ENCODE measurements at regions not wholly inside any gene's neighbourhood (a gene's known extent, or its start where the extent isn't known, plus 50 kb on each side); places are given as distances from the start of the nearest gene placed in this dataset.

DNA sequence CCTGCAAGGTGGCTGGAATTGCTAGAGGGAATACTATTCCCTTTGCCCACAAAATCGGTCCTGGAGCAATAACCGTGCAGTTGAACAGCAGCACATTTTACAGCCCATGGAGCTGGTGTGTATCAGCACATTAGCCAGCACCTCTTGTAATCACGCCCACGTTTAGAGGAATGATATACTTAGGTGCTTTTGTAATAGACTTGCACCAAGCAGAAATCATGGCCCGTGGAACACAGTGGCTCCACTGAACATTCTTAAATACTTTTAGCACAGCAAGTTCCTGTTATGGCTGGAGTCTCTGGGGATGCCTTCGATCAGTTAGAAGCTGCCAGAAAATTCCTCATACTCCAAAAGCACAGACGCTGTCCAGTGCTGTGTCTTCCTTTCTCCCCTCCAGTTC lies 218.1 kb upstream of the FAM78B start:
- H3K4me1 ChIP-seq (ENCODE audit: control insufficient read depth, insufficient read depth, low read length): no peaks in the 10 kb centered on the region
- CTCF ChIA-PET: no interaction called here
- POLR2A ChIA-PET: no interaction called here
- no peaks in the 10 kb centered on the region for H3K9me3 ChIP-seq (ENCODE audit: control insufficient read depth, insufficient read depth, low read depth, low read length)
- TF ChIP-seq HOXA7 (CRISPR knock-in tag; IDR thresholded peaks at IDR 0.05; ENCODE audit: borderline replicate concordance): no peak
- no peak for TF ChIP-seq ZNF16 (tag by site-specific recombination; IDR thresholded peaks at IDR 0.05; ENCODE audit: low read depth)
- TF ChIP-seq ZNF473 (tag by site-specific recombination; IDR thresholded peaks at IDR 0.05): no peak
- no peak for TF ChIP-seq INSM2 (tag by site-specific recombination; IDR thresholded peaks at IDR 0.05)
- TF ChIP-seq KLF8 (tag by site-specific recombination; IDR thresholded peaks at IDR 0.05): no peak
- no peak for TF ChIP-seq ZNF785 (tag by site-specific recombination; IDR thresholded peaks at IDR 0.05)
- no peak for TF ChIP-seq ZFP37 (tag by site-specific recombination; IDR thresholded peaks at IDR 0.05)
- TF ChIP-seq ZNF843 (tag by site-specific recombination; IDR thresholded peaks at IDR 0.05): no peak
- TF ChIP-seq, protein P1, sequence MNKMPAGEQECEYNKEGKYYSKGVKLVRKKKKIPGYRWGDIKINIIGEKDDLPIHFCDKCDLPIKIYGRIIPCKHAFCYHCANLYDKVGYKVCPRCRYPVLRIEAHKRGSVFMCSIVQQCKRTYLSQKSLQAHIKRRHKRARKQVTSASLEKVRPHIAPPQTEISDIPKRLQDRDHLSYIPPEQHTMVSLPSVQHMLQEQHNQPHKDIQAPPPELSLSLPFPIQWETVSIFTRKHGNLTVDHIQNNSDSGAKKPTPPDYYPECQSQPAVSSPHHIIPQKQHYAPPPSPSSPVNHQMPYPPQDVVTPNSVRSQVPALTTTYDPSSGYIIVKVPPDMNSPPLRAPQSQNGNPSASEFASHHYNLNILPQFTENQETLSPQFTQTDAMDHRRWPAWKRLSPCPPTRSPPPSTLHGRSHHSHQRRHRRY (tag by site-specific recombination; IDR thresholded peaks at IDR 0.05): no peak
- TF ChIP-seq ZNF654 (tag by site-specific recombination; IDR thresholded peaks at IDR 0.05; ENCODE audit: low read depth): no peak
- TF ChIP-seq ELK4 (IDR thresholded peaks at IDR 0.05; ENCODE audit: borderline replicate concordance, low read depth, low read length): no peak
- TF ChIP-seq ZNF394 (tag by site-specific recombination; IDR thresholded peaks at IDR 0.05; ENCODE audit: borderline replicate concordance): no peak
- no peak for TF ChIP-seq SCRT1 (tag by site-specific recombination; IDR thresholded peaks at IDR 0.05; ENCODE audit: borderline replicate concordance)
- TF ChIP-seq ZFHX2 (tag by site-specific recombination; conservative IDR thresholded peaks at IDR 0.05): no peak
- TF ChIP-seq BCL11A (tag by site-specific recombination; IDR thresholded peaks at IDR 0.05; ENCODE audit: low read depth): no peak
- TF ChIP-seq TSHZ1 (tag by site-specific recombination; IDR thresholded peaks at IDR 0.05; ENCODE audit: borderline replicate concordance): no peak
- TF ChIP-seq, protein P2, sequence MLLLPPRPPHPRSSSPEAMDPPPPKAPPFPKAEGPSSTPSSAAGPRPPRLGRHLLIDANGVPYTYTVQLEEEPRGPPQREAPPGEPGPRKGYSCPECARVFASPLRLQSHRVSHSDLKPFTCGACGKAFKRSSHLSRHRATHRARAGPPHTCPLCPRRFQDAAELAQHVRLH (tag by site-specific recombination; IDR thresholded peaks at IDR 0.05): no peak
- TF ChIP-seq, protein P3, sequence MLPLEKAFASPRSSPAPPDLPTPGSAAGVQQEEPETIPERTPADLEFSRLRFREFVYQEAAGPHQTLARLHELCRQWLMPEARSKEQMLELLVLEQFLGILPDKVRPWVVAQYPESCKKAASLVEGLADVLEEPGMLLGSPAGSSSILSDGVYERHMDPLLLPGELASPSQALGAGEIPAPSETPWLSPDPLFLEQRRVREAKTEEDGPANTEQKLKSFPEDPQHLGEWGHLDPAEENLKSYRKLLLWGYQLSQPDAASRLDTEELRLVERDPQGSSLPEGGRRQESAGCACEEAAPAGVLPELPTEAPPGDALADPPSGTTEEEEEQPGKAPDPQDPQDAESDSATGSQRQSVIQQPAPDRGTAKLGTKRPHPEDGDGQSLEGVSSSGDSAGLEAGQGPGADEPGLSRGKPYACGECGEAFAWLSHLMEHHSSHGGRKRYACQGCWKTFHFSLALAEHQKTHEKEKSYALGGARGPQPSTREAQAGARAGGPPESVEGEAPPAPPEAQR (tag by site-specific recombination; IDR thresholded peaks at IDR 0.05): no peak
- no peak overlapping the region for H3K27ac ChIP-seq (ENCODE audit: extremely low read depth, low read depth, low read length)
- H3K4me3 ChIP-seq (ENCODE audit: low read depth, low read length): no peak overlapping the region
- no peaks in the 10 kb centered on the region for H3K36me3 ChIP-seq (ENCODE audit: control insufficient read depth in 2 of 2, insufficient read depth in 1 of 2, low read length in 2 of 2)
